ENCODE measurements at regions not wholly inside any gene's neighbourhood (a gene's known extent, or its start where the extent isn't known, plus 50 kb on each side); places are given as distances from the start of the nearest gene placed in this dataset.

DNA sequence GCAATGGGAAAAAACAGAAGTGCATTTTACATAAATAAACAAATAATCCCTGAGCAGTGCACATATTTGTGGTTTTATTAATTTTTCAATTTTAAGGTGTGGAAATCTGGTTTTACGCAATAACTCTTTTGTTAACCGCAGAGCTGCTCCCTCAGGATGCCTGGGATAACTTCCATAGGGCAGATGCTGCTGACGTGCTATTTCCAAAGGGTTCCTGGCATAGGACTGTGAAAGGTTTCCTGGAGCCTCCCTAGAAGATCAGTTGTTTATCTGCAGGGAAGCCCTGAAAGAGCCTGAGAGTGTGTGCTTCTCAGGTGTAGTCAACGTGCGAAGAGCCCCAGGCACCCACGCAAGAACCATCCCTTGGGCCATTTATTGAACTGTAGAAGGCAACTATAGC, 443.5 kb downstream of the PLK2 start:
- TF ChIP-seq, protein P1, sequence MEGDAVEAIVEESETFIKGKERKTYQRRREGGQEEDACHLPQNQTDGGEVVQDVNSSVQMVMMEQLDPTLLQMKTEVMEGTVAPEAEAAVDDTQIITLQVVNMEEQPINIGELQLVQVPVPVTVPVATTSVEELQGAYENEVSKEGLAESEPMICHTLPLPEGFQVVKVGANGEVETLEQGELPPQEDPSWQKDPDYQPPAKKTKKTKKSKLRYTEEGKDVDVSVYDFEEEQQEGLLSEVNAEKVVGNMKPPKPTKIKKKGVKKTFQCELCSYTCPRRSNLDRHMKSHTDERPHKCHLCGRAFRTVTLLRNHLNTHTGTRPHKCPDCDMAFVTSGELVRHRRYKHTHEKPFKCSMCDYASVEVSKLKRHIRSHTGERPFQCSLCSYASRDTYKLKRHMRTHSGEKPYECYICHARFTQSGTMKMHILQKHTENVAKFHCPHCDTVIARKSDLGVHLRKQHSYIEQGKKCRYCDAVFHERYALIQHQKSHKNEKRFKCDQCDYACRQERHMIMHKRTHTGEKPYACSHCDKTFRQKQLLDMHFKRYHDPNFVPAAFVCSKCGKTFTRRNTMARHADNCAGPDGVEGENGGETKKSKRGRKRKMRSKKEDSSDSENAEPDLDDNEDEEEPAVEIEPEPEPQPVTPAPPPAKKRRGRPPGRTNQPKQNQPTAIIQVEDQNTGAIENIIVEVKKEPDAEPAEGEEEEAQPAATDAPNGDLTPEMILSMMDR (IDR thresholded peaks at IDR 0.05): no peak
- no peak for TF ChIP-seq EP300 (IDR thresholded peaks at IDR 0.05)

All from ovary (tissue), 3 donors.